Caki2 (cell line): ENCODE measurements at regions not wholly inside any gene's neighbourhood (a gene's known extent, or its start where the extent isn't known, plus 50 kb on each side); places are given as distances from the start of the nearest gene placed in this dataset.
"Not testable (repeated sequence)": the region's sequence is repeated elsewhere in the genome, so short reads cannot be mapped to it uniquely, and the experiment has no call there.

ENCODE experiments used
- DNase-seq: peaks from one replicate; pipeline ENCODE4 v3.0.0-alpha.2; 2015; ENCODE audit warnings: low read depth
- in situ Hi-C: cut with HindIII; loops from 2 replicates; pipeline ENCODE4 v1.10.0; 2016; ENCODE audit warnings: low sequenced_read_pairs, low pct_unique_long_range_greater_than_20kb, mixed read lengths

- in situ Hi-C loops: no loop called here
- no peak for DNase-seq
Measured at GRCh38 chr20:39983183-39983582, 705.9 kb downstream of the MAFB start.

GRCh38 chr20:39974966-39975501 is 714.0 kb downstream of the MAFB start:
- in situ Hi-C loops: no loop called here
- DNase-seq: no peak

- in situ Hi-C loops: no loop called here
- DNase-seq: no peak
Measured at GRCh38 chr20:39968495-39968894, 720.5 kb downstream of the MAFB start.

GRCh38 chr20:39967806-39968205 is 721.2 kb downstream of the MAFB start:
- DNase-seq: no peak
- in situ Hi-C loops: no loop called here

GRCh38 chr20:39961637-39962244 is 727.3 kb downstream of the MAFB start:
- in situ Hi-C loops: no loop called here
- DNase-seq: no peak

GRCh38 chr20:39960522-39961428 is 728.3 kb downstream of the MAFB start:
- DNase-seq: no peak
- in situ Hi-C loops: no loop called here

GRCh38 chr20:39957911-39958310 is 731.1 kb downstream of the MAFB start:
- in situ Hi-C loops, DNase-seq: not testable (repeated sequence)

- in situ Hi-C loops: no loop called here
- DNase-seq: no peak
Measured at GRCh38 chr20:39954621-39955020, 734.4 kb downstream of the MAFB start.

- DNase-seq: no peak
- in situ Hi-C loops: no loop called here
Measured at GRCh38 chr20:39946931-39947330, 742.1 kb downstream of the MAFB start.

GRCh38 chr20:39946053-39946810 is 742.8 kb downstream of the MAFB start:
- in situ Hi-C loops: no loop called here

GRCh38 chr20:39944861-39945260 is 744.2 kb downstream of the MAFB start:
- in situ Hi-C loops: no loop called here
- DNase-seq: no peak

More at GRCh38 chr20:39946053-39946810, 742.8 kb downstream of the MAFB start:
- DNase-seq: no peak

- in situ Hi-C loops: no loop called here
- DNase-seq: no peak
Measured at GRCh38 chr20:39943336-39943735, 745.7 kb downstream of the MAFB start.

- in situ Hi-C loops: no loop called here
- no peak for DNase-seq
Measured at GRCh38 chr20:39941245-39941644, 747.8 kb downstream of the MAFB start.

- in situ Hi-C loops: no loop called here
- DNase-seq: no peak
Measured at GRCh38 chr20:39939241-39939865, 749.7 kb downstream of the MAFB start.

GRCh38 chr20:39936401-39936800 is 752.6 kb downstream of the MAFB start:
- in situ Hi-C loops: no loop called here
- DNase-seq: no peak

GRCh38 chr20:39935901-39936300 is 753.1 kb downstream of the MAFB start:
- in situ Hi-C loops: no loop called here
- DNase-seq: no peak

GRCh38 chr20:39916236-39916765 is 772.7 kb downstream of the MAFB start:
- no peak for DNase-seq
- in situ Hi-C loops: no loop called here

GRCh38 chr20:39913274-39913673 is 775.8 kb downstream of the MAFB start:
- no peak for DNase-seq

More at GRCh38 chr20:39913274-39913673, 775.8 kb downstream of the MAFB start:
- in situ Hi-C loops: no loop called here
